ENCODE measurements at regions not wholly inside any gene's neighbourhood (a gene's known extent, or its start where the extent isn't known, plus 50 kb on each side); places are given as distances from the start of the nearest gene placed in this dataset.

GRCh38 chr16:61306204-61306603, 730.0 kb downstream of the CDH8 start:
- TF ChIP-seq ZNF114 (CRISPR knock-in tag; IDR thresholded peaks at IDR 0.05) (no peak), JUNB (IDR thresholded peaks at IDR 0.05; ENCODE audit: unreplicated experiment) (no peak), CREB1 (CRISPR knock-in tag; IDR thresholded peaks at IDR 0.05; ENCODE audit: low read depth) (no peak), POLR2AphosphoS5 (IDR thresholded peaks at IDR 0.05; ENCODE audit: low read depth) (no peak), EZH2phosphoT487 (IDR thresholded peaks at IDR 0.05; ENCODE audit: unreplicated experiment) (no peak), NANOG (IDR thresholded peaks at IDR 0.05; ENCODE audit: borderline replicate concordance) (no peak), EZH2 (IDR thresholded peaks at IDR 0.05; ENCODE audit: low read depth, unreplicated experiment) (no peak), ZNF462 (CRISPR knock-in tag; IDR thresholded peaks at IDR 0.05) (no peak), REST (IDR thresholded peaks at IDR 0.05; ENCODE audit: unreplicated experiment) (no peak), ZNF331 (CRISPR knock-in tag; IDR thresholded peaks at IDR 0.05; ENCODE audit: low read depth) (no peak), STAT1 (IDR thresholded peaks at IDR 0.05; ENCODE audit: unreplicated experiment) (no peak), CTCF (conservative IDR thresholded peaks at IDR 0.05; ENCODE audit: low read depth in 2 of 2) (no peak), ETS1 (IDR thresholded peaks at IDR 0.05) (no peak)
- H3K36me3 ChIP-seq (ENCODE audit: insufficient read depth): no peaks in the 10 kb centered on the region
- DNase-seq (ENCODE audit: low spot score): no peak

More at GRCh38 chr16:61306204-61306603, 730.0 kb downstream of the CDH8 start:
- H3K27me3 Mint-ChIP-seq (ENCODE audit: insufficient read depth, low read depth, poor library complexity): peaks cover 2% of the 10 kb centered on the region
- no peaks in the 10 kb centered on the region; the same call in 2 of the 3 replicates for H3K4me1 Mint-ChIP-seq
- no peaks in the 10 kb centered on the region for H3K36me3 Mint-ChIP-seq (ENCODE audit: low read depth)
- Histone ChIP-seq H3K4me3 (no peak overlapping the region), H3K9me2 (ENCODE audit: insufficient read depth) (peaks cover 4% of the 10 kb centered on the region; the same call in 1 of the 2 replicates), H3K79me2 (replicated peaks; ENCODE audit: insufficient read depth) (no peaks in the 10 kb centered on the region), H3K4me1 (ENCODE audit: insufficient read depth) (no peaks in the 10 kb centered on the region), H2AFZ (no peak overlapping the region), H3K27me3 (ENCODE audit: insufficient read depth) (no peaks in the 10 kb centered on the region), H3K27ac (ENCODE audit: low read depth) (no peak overlapping the region), H4K20me1 (replicated peaks; ENCODE audit: insufficient read depth) (no peaks in the 10 kb centered on the region), H3K4me2 (no peak overlapping the region), H3F3A (replicated peaks; ENCODE audit: low read depth) (no peaks in the 10 kb centered on the region)
- no peak overlapping the region for H3K27ac Mint-ChIP-seq
- no peaks in the 10 kb centered on the region for H3K9me3 Mint-ChIP-seq
- ATAC-seq: no peak
- H3K4me3 Mint-ChIP-seq: no peak overlapping the region
